ENCODE measurements at regions not wholly inside any gene's neighbourhood (a gene's known extent, or its start where the extent isn't known, plus 50 kb on each side); places are given as distances from the start of the nearest gene placed in this dataset.

- TF ChIP-seq CTCF (IDR thresholded peaks at IDR 0.05) (no peak), EZH2 (IDR thresholded peaks at IDR 0.05; ENCODE audit: borderline replicate concordance, insufficient read depth, low read depth, low read length, poor library complexity, severe bottlenecking) (no peak)
Measured at GRCh38 chr4:170325599-170325998, 235.8 kb upstream of the AADAT start.
